HepG2 (cell line): ENCODE measurements at regions not wholly inside any gene's neighbourhood (a gene's known extent, or its start where the extent isn't known, plus 50 kb on each side); places are given as distances from the start of the nearest gene placed in this dataset.

Source experiments
- ATAC-seq: fragments of 200-7000 bp; cut with Tn5 transposase; 3 replicates; pipeline ENCODE4 v1.9.1; 2020; ENCODE audit warnings: mild to moderate bottlenecking, moderate library complexity
- BruUV-seq: library from RNA; stranded (reverse); fragments of 400-500 nt; replicated peaks from 2 replicates; lab custom pipeline; 2021; lab: Mats Ljungman, UMichigan
- CTCF ChIA-PET: fragments of 300-600 bp; formaldehyde crosslinking; extraction: SDS; loops from one replicate; lab custom pipeline; 2021; ENCODE audit warnings: low total read pairs, inconsistent platforms, low intra/inter-chr PET ratio; lab: Yijun Ruan, JAX
- POLR2A ChIA-PET: fragments of 350-600 bp; sonication (Branson Sonifier 250); formaldehyde crosslinking; loops from one replicate; lab custom pipeline; 2020; ENCODE audit warnings: antibody characterized with exemption, inconsistent platforms; lab: Yijun Ruan, JAX
- DNase-seq: peaks from one replicate; pipeline ENCODE4 v3.0.0-alpha.2; 2015; ENCODE audit warnings: low spot score
- FAIRE-seq: peaks from 3 replicates; lab custom pipeline; 2011; peaks lifted over from hg19 to GRCh38; lab: Jason Lieb, UNC
- H2AFZ ChIP-seq: one replicate; pipeline ENCODE4 v1.6.1; 2011; ENCODE audit warnings: low read length, inconsistent platforms
- H3K27ac ChIP-seq: fragments of 300-600 bp; 3 replicates; pipeline ENCODE4 v1.8.0; 2011; ENCODE audit warnings: mixed run types, mild to moderate bottlenecking, mixed read lengths, low read length, inconsistent platforms; ENCODE audit not compliant: insufficient read depth; ENCODE audit errors: extremely low read length
- H3K27me3 ChIP-seq, 2 experiments: fragments of 200-600 bp in 1 of 2; 2 replicates in 1 of 2; 3 replicates in 1 of 2; pipeline versions ENCODE4 v1.6.0 to v1.8.0; 2011; ENCODE audit warnings: low read length in 2 of 2, mild to moderate bottlenecking in 2 of 2, moderate library complexity in 2 of 2, inconsistent platforms in 1 of 2; ENCODE audit not compliant: insufficient read depth in 2 of 2, control insufficient read depth in 1 of 2
- H3K36me3 ChIP-seq, 2 experiments: fragments of 200-600 bp in 1 of 2; replicated peaks in 1 of 2; 2 replicates in 1 of 2; 3 replicates in 1 of 2; pipeline versions ENCODE4 v1.5.1 to v1.8.0; 2011; ENCODE audit warnings: low read length in 2 of 2, inconsistent platforms in 1 of 2; ENCODE audit not compliant: insufficient read depth in 2 of 2, control insufficient read depth in 1 of 2
- H3K4me1 ChIP-seq: 2 replicates; pipeline ENCODE4 v1.5.1; 2012; ENCODE audit warnings: low read length, inconsistent platforms; ENCODE audit not compliant: insufficient read depth
- H3K4me2 ChIP-seq: 2 replicates; pipeline ENCODE4 v1.6.0; 2011; ENCODE audit warnings: low read depth, low read length, inconsistent platforms
- H3K4me3 ChIP-seq, 3 experiments: fragments of 200-600 bp in 1 of 3; sonication (generic), shearing (Covaris generic) in 1 of 3; replicated peaks in 1 of 3; 2 replicates each; pipeline ENCODE4 v1.5.1; 2011 to 2016; ENCODE audit warnings: low read length in 3 of 3, inconsistent platforms in 2 of 3, low read depth in 2 of 3, mild to moderate bottlenecking in 2 of 3, control low read depth in 1 of 3, mixed read lengths in 1 of 3; ENCODE audit not compliant: insufficient read depth in 1 of 3
- H3K79me2 ChIP-seq: one replicate; pipeline ENCODE4 v1.6.1; 2011; ENCODE audit warnings: low read length, inconsistent platforms; ENCODE audit not compliant: insufficient read depth
- H3K9ac ChIP-seq: 2 replicates; pipeline ENCODE4 v1.6.0; 2011; ENCODE audit warnings: mild to moderate bottlenecking, low read depth, low read length, inconsistent platforms; ENCODE audit not compliant: insufficient read depth
- H3K9me3 ChIP-seq: 2 replicates; pipeline ENCODE4 v1.5.1; 2012; ENCODE audit warnings: mild to moderate bottlenecking, low read length
- H4K20me1 ChIP-seq: 2 replicates; pipeline ENCODE4 v1.6.0; 2011; ENCODE audit warnings: inconsistent platforms, mild to moderate bottlenecking, low read length, moderate library complexity; ENCODE audit not compliant: insufficient read depth
- ARHGAP35 ChIP-seq: sonication (generic); formaldehyde crosslinking; IDR thresholded peaks from 2 replicates; pipeline ENCODE4 v1.9.0; 2022; ENCODE audit warnings: mild to moderate bottlenecking, inconsistent platforms, moderate library complexity, missing genetic modification reagents, borderline replicate concordance
- CERS6 ChIP-seq: sonication (generic); formaldehyde crosslinking; IDR thresholded peaks from 2 replicates; pipeline ENCODE4 v1.5.0; 2020; ENCODE audit warnings: missing genetic modification reagents
- CREB1 ChIP-seq, 2 experiments: fragments of 450-650 bp in 1 of 2; IDR thresholded peaks; 2 replicates each; pipeline ENCODE4 v1.6.1; 2016 to 2017; ENCODE audit warnings: control low read depth in 1 of 2, mild to moderate bottlenecking in 1 of 2, missing compliant biosample characterization in 1 of 2, missing genetic modification characterization in 1 of 2
- EZH2 ChIP-seq: conservative IDR thresholded peaks from 2 replicates; pipeline ENCODE4 v1.6.1; 2012; ENCODE audit warnings: mild to moderate bottlenecking, low read depth, low read length, moderate library complexity
- GMEB1 ChIP-seq: sonication (generic); formaldehyde crosslinking; IDR thresholded peaks from 2 replicates; pipeline ENCODE4 v1.5.1; 2020; ENCODE audit warnings: missing genetic modification reagents, mild to moderate bottlenecking, borderline replicate concordance
- GTF3A ChIP-seq: sonication (generic); formaldehyde crosslinking; conservative IDR thresholded peaks from 2 replicates; pipeline ENCODE4 v1.4.0; 2020; ENCODE audit warnings: mild to moderate bottlenecking, missing genetic modification reagents
- RARG ChIP-seq: sonication (generic); formaldehyde crosslinking; IDR thresholded peaks from 2 replicates; pipeline ENCODE4 v1.4.0; 2020; ENCODE audit warnings: low read depth, mild to moderate bottlenecking, missing genetic modification reagents
- SKIL ChIP-seq: sonication (generic); formaldehyde crosslinking; IDR thresholded peaks from 2 replicates; pipeline ENCODE4 v1.8.0; 2022; ENCODE audit warnings: missing genetic modification reagents, mild to moderate bottlenecking, moderate library complexity, borderline replicate concordance
- SMARCC2 ChIP-seq: fragments of 450-650 bp; IDR thresholded peaks from 2 replicates; pipeline ENCODE4 v1.6.1; 2017; ENCODE audit warnings: antibody characterized with exemption, mild to moderate bottlenecking
- TOE1 ChIP-seq: sonication (generic); formaldehyde crosslinking; IDR thresholded peaks from 2 replicates; pipeline ENCODE4 v1.4.0; 2020; ENCODE audit warnings: mild to moderate bottlenecking, missing genetic modification reagents
- ZFP36L2 ChIP-seq: sonication (generic); formaldehyde crosslinking; IDR thresholded peaks from 2 replicates; pipeline ENCODE4 v1.4.0; 2020; ENCODE audit warnings: missing genetic modification reagents
- ZMAT5 ChIP-seq: sonication (generic); formaldehyde crosslinking; IDR thresholded peaks from 2 replicates; pipeline ENCODE4 v1.5.0; 2020; ENCODE audit warnings: mild to moderate bottlenecking, low read depth, missing genetic modification reagents, borderline replicate concordance
- ZNF282 ChIP-seq: fragments of 450-650 bp; IDR thresholded peaks from 2 replicates; pipeline ENCODE4 v1.6.1; 2018; ENCODE audit not compliant: partially characterized antibody
- ZNF414 ChIP-seq: sonication (generic); formaldehyde crosslinking; IDR thresholded peaks from 2 replicates; pipeline ENCODE4 v1.5.0; 2020; ENCODE audit warnings: missing genetic modification reagents
- ZNF44 ChIP-seq: sonication (generic); formaldehyde crosslinking; IDR thresholded peaks from 2 replicates; pipeline ENCODE4 v1.5.1; 2020; ENCODE audit warnings: mild to moderate bottlenecking, missing genetic modification reagents
- ZNF792 ChIP-seq: IDR thresholded peaks from 2 replicates; pipeline ENCODE4 v1.6.1; 2016
- ZSCAN12 ChIP-seq: sonication (generic); formaldehyde crosslinking; IDR thresholded peaks from 2 replicates; pipeline ENCODE4 v1.9.0; 2021; ENCODE audit warnings: mild to moderate bottlenecking, missing genetic modification reagents
- WGBS: methylation state at CpG from one replicate; pipeline ENCODE4 v1.1.6; 2017; ENCODE audit warnings: low lambda C conversion rate; 5-methylcytosine and 5-hydroxymethylcytosine counted together
- in situ Hi-C: cut with HindIII; loops from 2 replicates; pipeline ENCODE4 v1.10.0; 2017; ENCODE audit warnings: low pct_unique_long_range_greater_than_20kb; ENCODE audit not compliant: extremely low pct_ligation_motif_present
- intact Hi-C: fragments of 100-400 bp; cut with micrococcal nuclease; formaldehyde crosslinking; loops from one replicate; pipeline ENCODE4 v1.10.0; 2022; ENCODE audit not compliant: unreplicated experiment

- Histone ChIP-seq H3K27ac (no peak overlapping the region), H3K9me3 (no peaks in the 10 kb centered on the region), H3K27me3 (no peaks in the 10 kb centered on the region), H3K4me1 (no peaks in the 10 kb centered on the region), H4K20me1 (no peaks in the 10 kb centered on the region), H3K4me2 (no peak overlapping the region), H3K9ac (no peak overlapping the region), H3K36me3 (no peaks in the 10 kb centered on the region), H3K79me2 (no peaks in the 10 kb centered on the region), H2AFZ (no peak overlapping the region), H3K4me3 (no peak overlapping the region)
- TF ChIP-seq GMEB1 (CRISPR knock-in tag) = no peak
- no peak for TF ChIP-seq TOE1 (CRISPR knock-in tag)
- TF ChIP-seq SMARCC2 = no peak
- no peak for TF ChIP-seq ZNF282
- TF ChIP-seq ZNF44 (CRISPR knock-in tag) = no peak
- no peak for TF ChIP-seq RARG (CRISPR knock-in tag)
- TF ChIP-seq ZFP36L2 (CRISPR knock-in tag) = no peak
- no peak for TF ChIP-seq ZNF792
- no peak for TF ChIP-seq CERS6 (CRISPR knock-in tag)
- TF ChIP-seq GTF3A = no peak
- no peak for TF ChIP-seq ZSCAN12 (CRISPR knock-in tag)
- no peak for TF ChIP-seq CREB1 (IDR thresholded peaks at IDR 0.05)
- no peak for TF ChIP-seq CREB1 (CRISPR knock-in tag; IDR thresholded peaks at IDR 0.05)
- no peak for TF ChIP-seq EZH2
- TF ChIP-seq SKIL (CRISPR knock-in tag) = no peak
- no peak for TF ChIP-seq ZMAT5
- TF ChIP-seq ZNF414 (CRISPR knock-in tag) = no peak
- no peak for TF ChIP-seq ARHGAP35 (CRISPR knock-in tag)
- FAIRE-seq = no peak
- CTCF ChIA-PET = no interaction called here
- no peak for DNase-seq
- intact Hi-C loops (no loop called here), in situ Hi-C loops (no loop called here)
- POLR2A ChIA-PET = no interaction called here
- no TSS peak for BruUV-seq
- 2% methylated on average over 2 of the region's 2 CpGs for WGBS
- ATAC-seq = no peak
Measured at GRCh38 chr11:22508665-22509064, 117.0 kb downstream of the FANCF start.
